ENCODE measurements at regions not wholly inside any gene's neighbourhood (a gene's known extent, or its start where the extent isn't known, plus 50 kb on each side); places are given as distances from the start of the nearest gene placed in this dataset.

- DNase-seq (ENCODE audit: low read depth) = no peak
- no peak for TF ChIP-seq CTCF (IDR thresholded peaks at IDR 0.05; ENCODE audit: low read length, missing control alignments)
- H3K4me3 ChIP-seq (replicated peaks; ENCODE audit: low read depth, low read length) = no peak overlapping the region
These were observed 731.6 kb upstream of the MMS22L start for GRCh38 chr6:98014442-98015201.

GRCh38 chr6:98016565-98016964 lies 733.5 kb upstream of the MMS22L start:
- H3K4me3 ChIP-seq (replicated peaks; ENCODE audit: low read depth, low read length) = no peak overlapping the region
- no peak for DNase-seq (ENCODE audit: low read depth)
- no peak for TF ChIP-seq CTCF (IDR thresholded peaks at IDR 0.05; ENCODE audit: low read length, missing control alignments)

GRCh38 chr6:98020222-98020621 lies 737.2 kb upstream of the MMS22L start:
- no peak for DNase-seq (ENCODE audit: low read depth)
- no peak overlapping the region for H3K4me3 ChIP-seq (replicated peaks; ENCODE audit: low read depth, low read length)
- TF ChIP-seq CTCF (IDR thresholded peaks at IDR 0.05; ENCODE audit: low read length, missing control alignments) = no peak

GRCh38 chr6:98024359-98024758 lies 741.3 kb upstream of the MMS22L start:
- H3K4me3 ChIP-seq (replicated peaks; ENCODE audit: low read depth, low read length) = no peak overlapping the region
- DNase-seq (ENCODE audit: low read depth) = no peak
- TF ChIP-seq CTCF (IDR thresholded peaks at IDR 0.05; ENCODE audit: low read length, missing control alignments) = no peak

- DNase-seq (ENCODE audit: low read depth) = no peak
- no peak for TF ChIP-seq CTCF (IDR thresholded peaks at IDR 0.05; ENCODE audit: low read length, missing control alignments)
- no peak overlapping the region for H3K4me3 ChIP-seq (replicated peaks; ENCODE audit: low read depth, low read length)
These were observed 744.9 kb upstream of the MMS22L start for GRCh38 chr6:98027898-98028297.

GRCh38 chr6:98033617-98034016 lies 750.6 kb upstream of the MMS22L start:
- no peak for DNase-seq (ENCODE audit: low read depth)
- TF ChIP-seq CTCF (IDR thresholded peaks at IDR 0.05; ENCODE audit: low read length, missing control alignments) = no peak
- H3K4me3 ChIP-seq (replicated peaks; ENCODE audit: low read depth, low read length) = no peak overlapping the region

GRCh38 chr6:98036344-98036923 lies 753.4 kb upstream of the MMS22L start:
- H3K4me3 ChIP-seq (replicated peaks; ENCODE audit: low read depth, low read length) = no peak overlapping the region
- no peak for DNase-seq (ENCODE audit: low read depth)
- TF ChIP-seq CTCF (IDR thresholded peaks at IDR 0.05; ENCODE audit: low read length, missing control alignments) = no peak
